GM12865 (cell line): ENCODE measurements at regions not wholly inside any gene's neighbourhood (a gene's known extent, or its start where the extent isn't known, plus 50 kb on each side); places are given as distances from the start of the nearest gene placed in this dataset.

Source experiments
- DNase-seq: peaks from one replicate; pipeline ENCODE4 v3.0.0; 2010; ENCODE audit warnings: low read depth
- H3K4me3 ChIP-seq: 2 replicates; pipeline ENCODE4 v1.5.1; 2011; ENCODE audit warnings: mild to moderate bottlenecking, low read depth, low read length, control low read depth
- TF ChIP-seq, protein P1 (sequence below): IDR thresholded peaks from 2 replicates; pipeline ENCODE4 v1.5.1; 2011; ENCODE audit warnings: low read length, control low read depth, low read depth, inconsistent platforms; ENCODE audit not compliant: insufficient read depth; ENCODE audit errors: missing control alignments

DNA sequence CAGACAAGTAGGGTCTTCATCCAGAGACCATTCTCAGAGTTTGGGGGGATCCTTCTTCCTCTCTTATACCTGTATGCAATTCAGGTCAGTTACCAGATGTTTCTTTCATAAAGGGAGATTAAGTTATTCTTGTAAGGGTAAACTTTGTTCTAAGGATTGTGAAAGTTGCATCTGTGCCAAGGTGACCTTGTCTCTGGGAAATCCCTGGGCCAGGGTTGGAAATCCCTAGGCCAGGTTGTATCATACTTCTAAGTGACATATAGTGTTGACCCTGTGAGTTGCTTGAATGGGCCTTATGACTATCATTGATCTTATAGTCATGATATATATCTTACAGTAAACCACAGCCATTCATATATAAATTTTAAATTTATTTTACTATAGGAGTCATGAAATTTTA, 436.9 kb downstream of the RMST start:
- no peak overlapping the region for H3K4me3 ChIP-seq
- DNase-seq, result no peak
- TF ChIP-seq, protein P1, sequence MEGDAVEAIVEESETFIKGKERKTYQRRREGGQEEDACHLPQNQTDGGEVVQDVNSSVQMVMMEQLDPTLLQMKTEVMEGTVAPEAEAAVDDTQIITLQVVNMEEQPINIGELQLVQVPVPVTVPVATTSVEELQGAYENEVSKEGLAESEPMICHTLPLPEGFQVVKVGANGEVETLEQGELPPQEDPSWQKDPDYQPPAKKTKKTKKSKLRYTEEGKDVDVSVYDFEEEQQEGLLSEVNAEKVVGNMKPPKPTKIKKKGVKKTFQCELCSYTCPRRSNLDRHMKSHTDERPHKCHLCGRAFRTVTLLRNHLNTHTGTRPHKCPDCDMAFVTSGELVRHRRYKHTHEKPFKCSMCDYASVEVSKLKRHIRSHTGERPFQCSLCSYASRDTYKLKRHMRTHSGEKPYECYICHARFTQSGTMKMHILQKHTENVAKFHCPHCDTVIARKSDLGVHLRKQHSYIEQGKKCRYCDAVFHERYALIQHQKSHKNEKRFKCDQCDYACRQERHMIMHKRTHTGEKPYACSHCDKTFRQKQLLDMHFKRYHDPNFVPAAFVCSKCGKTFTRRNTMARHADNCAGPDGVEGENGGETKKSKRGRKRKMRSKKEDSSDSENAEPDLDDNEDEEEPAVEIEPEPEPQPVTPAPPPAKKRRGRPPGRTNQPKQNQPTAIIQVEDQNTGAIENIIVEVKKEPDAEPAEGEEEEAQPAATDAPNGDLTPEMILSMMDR, result no peak

DNA sequence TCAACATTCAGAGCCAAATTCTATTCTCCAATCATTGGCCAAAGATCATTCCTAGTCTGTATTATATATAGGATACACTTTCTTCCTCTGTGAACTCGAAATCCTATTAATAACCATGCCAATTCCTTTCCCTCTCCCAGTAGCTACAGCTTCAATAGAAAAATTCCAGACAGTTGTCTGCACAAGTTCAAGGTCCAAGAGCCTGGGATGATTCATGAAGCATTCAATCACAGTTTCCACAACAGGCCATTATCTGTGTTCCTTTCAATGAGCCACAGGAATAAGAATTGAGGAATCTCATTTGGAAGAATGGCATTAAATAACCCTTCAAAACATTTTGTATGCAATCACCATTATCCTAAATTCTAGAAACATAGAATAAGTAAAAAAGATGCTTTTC, 437.4 kb downstream of the RMST start:
- TF ChIP-seq, protein P1, result no peak
- no peak overlapping the region for H3K4me3 ChIP-seq
- no peak for DNase-seq

DNA sequence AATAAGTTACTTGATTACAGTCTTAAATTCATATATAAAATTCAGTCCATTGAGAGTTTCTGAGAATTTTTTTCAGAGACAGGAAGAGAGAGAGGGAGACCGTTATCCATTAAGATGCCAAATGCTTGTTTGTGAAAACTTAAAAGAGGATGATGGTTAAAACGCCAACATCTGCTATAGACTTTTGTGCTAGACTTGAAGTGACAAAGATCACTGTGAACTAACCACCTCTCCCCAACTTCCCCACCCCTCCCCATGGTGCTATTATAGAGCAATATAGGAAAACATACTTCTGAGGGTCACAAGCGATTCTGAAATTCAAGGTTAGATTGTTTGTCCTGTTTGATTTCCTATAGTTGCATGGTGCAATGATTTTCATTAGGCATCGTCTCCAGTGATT, 440.8 kb downstream of the RMST start:
- TF ChIP-seq, protein P1, result no peak
- H3K4me3 ChIP-seq, result no peak overlapping the region
- DNase-seq, result no peak

DNA sequence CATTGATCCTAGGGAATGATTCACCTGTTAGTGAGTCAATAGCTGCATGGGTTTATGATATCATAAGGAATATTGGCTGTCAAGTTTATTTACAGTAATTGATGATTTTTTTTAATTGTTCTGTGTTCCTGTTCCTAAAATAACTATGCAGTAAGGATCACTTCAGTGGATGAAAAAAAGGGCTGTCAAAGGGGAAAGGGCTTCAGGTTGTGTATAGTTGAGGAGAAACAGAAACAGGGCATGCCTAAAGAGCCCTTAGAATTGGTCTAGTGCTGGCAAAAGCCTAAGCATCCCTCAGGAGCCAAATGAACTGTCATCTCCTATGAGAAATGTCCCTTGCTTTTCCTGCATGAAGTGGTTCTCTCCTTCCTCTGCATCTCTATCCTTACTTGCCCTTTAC, 444.9 kb downstream of the RMST start:
- H3K4me3 ChIP-seq, result no peak overlapping the region
- TF ChIP-seq, protein P1, result no peak
- DNase-seq, result no peak

DNA sequence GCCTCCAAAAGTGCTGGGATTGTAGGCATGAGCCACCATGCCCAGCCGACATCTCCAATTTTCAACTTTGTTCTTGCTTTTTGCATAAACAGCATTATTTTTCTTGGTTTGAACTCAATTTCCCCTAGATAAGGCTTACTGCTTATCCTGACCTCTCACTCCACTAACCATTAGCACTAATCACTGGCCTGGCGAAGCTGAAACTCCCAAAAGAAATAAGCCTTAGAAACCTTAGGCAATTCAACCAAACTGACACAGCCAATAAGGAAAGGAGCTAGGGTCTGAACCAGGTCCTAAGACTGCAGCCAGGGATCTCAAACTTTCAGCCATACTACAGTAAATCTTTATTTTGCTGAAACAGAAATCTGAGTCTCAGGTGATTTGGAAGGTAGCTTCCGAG, 448.0 kb downstream of the RMST start:
- TF ChIP-seq, protein P1, result no peak
- no peak for DNase-seq
- no peak overlapping the region for H3K4me3 ChIP-seq

DNA sequence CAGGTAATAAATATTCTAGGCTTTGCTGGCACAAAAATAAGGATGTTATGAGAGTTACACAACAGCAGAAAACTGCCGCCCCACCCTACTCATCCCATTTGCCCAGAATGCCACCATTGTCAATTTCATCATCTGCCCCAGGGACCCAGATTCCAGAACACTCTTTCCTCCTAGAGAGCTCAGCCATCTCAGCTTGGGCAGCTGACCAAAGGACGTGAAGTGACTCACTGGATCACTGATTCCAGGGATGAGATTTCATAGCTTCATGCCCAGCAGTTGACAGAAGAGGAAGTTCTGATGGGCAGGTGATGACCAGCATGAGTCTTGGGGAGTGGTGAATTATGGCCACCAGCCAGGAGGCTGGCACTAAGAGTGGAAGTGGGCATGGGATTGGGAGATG, 450.3 kb downstream of the RMST start:
- TF ChIP-seq, protein P1, result no peak
- no peak for DNase-seq
- no peak overlapping the region for H3K4me3 ChIP-seq

DNA sequence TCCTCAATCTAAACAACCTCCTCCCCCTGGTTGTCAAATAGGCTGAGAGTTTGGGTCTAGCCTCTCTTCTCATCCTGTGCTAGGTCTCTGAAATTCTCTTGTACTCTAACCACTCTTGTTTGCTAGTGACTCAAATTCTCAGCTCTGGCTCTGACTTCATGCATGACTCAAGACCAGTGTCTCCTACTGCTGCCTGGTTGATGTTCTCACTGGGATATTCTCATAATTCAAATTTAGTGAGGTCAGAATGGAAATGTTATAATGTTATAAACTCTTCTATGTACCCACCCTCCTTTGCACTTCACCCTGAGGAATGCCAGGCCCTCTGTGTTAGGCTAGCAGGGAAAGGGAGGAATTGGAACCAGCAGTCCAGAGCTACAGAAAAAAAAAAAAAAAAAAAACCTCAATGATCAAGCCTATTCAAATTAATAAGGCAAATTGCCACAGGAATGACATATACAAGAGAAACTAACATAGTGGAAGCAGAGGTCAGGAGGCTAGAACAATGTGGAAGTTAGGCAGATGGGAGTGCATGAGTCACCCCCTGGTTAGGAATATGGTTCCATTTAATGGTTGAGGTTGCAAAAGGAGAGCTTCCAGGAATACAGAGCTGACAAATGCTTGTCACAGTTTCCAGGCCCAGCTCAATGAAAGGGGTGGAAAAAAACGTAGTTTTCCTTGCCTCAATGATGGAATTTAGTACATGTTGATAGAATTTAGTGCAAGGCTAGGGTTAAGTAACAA, 459.5 kb downstream of the RMST start:
- DNase-seq, result no peak
- H3K4me3 ChIP-seq, result no peak overlapping the region
- TF ChIP-seq, protein P1, result no peak
